PC-3 (cell line): ENCODE measurements at regions not wholly inside any gene's neighbourhood (a gene's known extent, or its start where the extent isn't known, plus 50 kb on each side); places are given as distances from the start of the nearest gene placed in this dataset.

Experiments used
- ATAC-seq: fragments of 200-7000 bp; cut with Tn5 transposase; 2 replicates; pipeline ENCODE4 v1.9.1; 2020; ENCODE audit warnings: mild to moderate bottlenecking, moderate library complexity
- BruUV-seq: library from RNA; stranded (reverse); fragments of 400-500 nt; replicated peaks from 2 replicates; lab custom pipeline; 2021; lab: Mats Ljungman, UMichigan
- CTCF ChIA-PET: fragments of 300-600 bp; sonication (Branson Sonifier 250); formaldehyde crosslinking; loops from one replicate; lab custom pipeline; 2022; ENCODE audit warnings: antibody characterized with exemption; lab: Charles Lee
- POLR2A ChIA-PET: fragments of 300-600 bp; sonication (Branson Sonifier 250); formaldehyde crosslinking; loops from one replicate; lab custom pipeline; 2022; ENCODE audit warnings: antibody characterized with exemption; ENCODE audit not compliant: unreplicated experiment; lab: Charles Lee
- DNase-seq: peaks from one replicate; pipeline ENCODE4 v3.0.0-alpha.2; 2015
- H2AFZ ChIP-seq: fragments of 300-600 bp; sonication (generic); 2 replicates; pipeline ENCODE4 v1.6.0; 2016; ENCODE audit warnings: antibody characterized with exemption, low read length
- H3F3A ChIP-seq: fragments of 300-600 bp; sonication (generic); one replicate; pipeline ENCODE4 v1.6.0; 2017; ENCODE audit warnings: antibody characterized with exemption, low read length, control low read depth, mild to moderate bottlenecking; ENCODE audit not compliant: unreplicated experiment
- H3K27ac ChIP-seq: fragments of 300-600 bp; sonication (generic); 2 replicates; pipeline ENCODE4 v1.5.1; 2016; ENCODE audit warnings: mild to moderate bottlenecking, low read length
- H3K27me3 ChIP-seq: fragments of 300-600 bp; sonication (generic); 2 replicates; pipeline ENCODE4 v1.6.1; 2016; ENCODE audit warnings: low read length, mixed read lengths
- H3K36me3 ChIP-seq: fragments of 300-600 bp; sonication (generic); 2 replicates; pipeline ENCODE4 v1.6.1; 2016; ENCODE audit warnings: low read depth, mixed run types, low read length, mixed read lengths
- H3K4me1 ChIP-seq: fragments of 300-600 bp; sonication (generic); 2 replicates; pipeline ENCODE4 v1.5.1; 2016; ENCODE audit warnings: low read length; ENCODE audit not compliant: insufficient read depth
- H3K4me2 ChIP-seq: fragments of 300-600 bp; sonication (generic); 2 replicates; pipeline ENCODE4 v1.6.0; 2016; ENCODE audit warnings: low read length
- H3K4me3 ChIP-seq: fragments of 300-600 bp; sonication (generic); 2 replicates; pipeline ENCODE4 v1.5.1; 2016; ENCODE audit warnings: mild to moderate bottlenecking, low read length, mixed read lengths
- H3K79me2 ChIP-seq: fragments of 300-600 bp; sonication (generic); 2 replicates; pipeline ENCODE4 v1.6.1; 2017; ENCODE audit warnings: low read length, mixed read lengths
- H3K9ac ChIP-seq: fragments of 300-600 bp; sonication (generic); 2 replicates; pipeline ENCODE4 v1.6.0; 2016; ENCODE audit warnings: mild to moderate bottlenecking, low read length
- H3K9me2 ChIP-seq: fragments of 300-600 bp; sonication (generic); replicated peaks from 2 replicates; pipeline ENCODE4 v1.6.1; 2016; ENCODE audit warnings: mixed run types, low read length, mixed read lengths
- H3K9me3 ChIP-seq: fragments of 300-600 bp; sonication (generic); 2 replicates; pipeline ENCODE4 v1.6.1; 2016; ENCODE audit warnings: low read length, mixed read lengths
- H4K20me1 ChIP-seq: fragments of 300-600 bp; sonication (generic); 2 replicates; pipeline ENCODE4 v1.6.1; 2016; ENCODE audit warnings: low read length, mixed read lengths
- CTCF ChIP-seq: fragments of 300-600 bp; sonication (generic); conservative IDR thresholded peaks from 2 replicates; pipeline ENCODE4 v1.5.1; 2017; ENCODE audit warnings: antibody characterized with exemption, low read depth, mild to moderate bottlenecking, low read length
- EZH2 ChIP-seq: fragments of 300-600 bp; sonication (generic); IDR thresholded peaks from one replicate; pipeline ENCODE4 v1.6.1; 2017; ENCODE audit warnings: antibody characterized with exemption, mild to moderate bottlenecking, low read length; ENCODE audit not compliant: unreplicated experiment
- EZH2phosphoT487 ChIP-seq: fragments of 300-600 bp; sonication (generic); IDR thresholded peaks from 2 replicates; pipeline ENCODE4 v1.6.1; 2018; ENCODE audit warnings: mild to moderate bottlenecking, antibody characterized with exemption, low read length, borderline replicate concordance
- intact Hi-C: fragments of 100-400 bp; cut with micrococcal nuclease; formaldehyde crosslinking; loops from 2 replicates; pipeline ENCODE4 v1.9.0; 2023

GRCh38 chr7:155147624-155148023 lies 77.5 kb downstream of the HTR5A start:
- no peak overlapping the region for H3K9ac ChIP-seq
- no peaks in the 10 kb centered on the region for H4K20me1 ChIP-seq
- DNase-seq, result no peak
- BruUV-seq, result no TSS peak
- H3K4me1 ChIP-seq, result no peaks in the 10 kb centered on the region
- TF ChIP-seq CTCF (no peak), EZH2phosphoT487 (no peak), EZH2 (no peak)
- H2AFZ ChIP-seq, result no peak overlapping the region
- ATAC-seq, result no peak
- no peak overlapping the region for H3K4me2 ChIP-seq
- no peak overlapping the region for H3K27ac ChIP-seq
- H3F3A ChIP-seq, result no peaks in the 10 kb centered on the region
- intact Hi-C loops, result no loop called here
- 0 out of 2 replicates have a peak, but pooled peaks cover 4% of the 10 kb centered on the region for H3K9me3 ChIP-seq
- no peaks in the 10 kb centered on the region for H3K36me3 ChIP-seq
- CTCF ChIA-PET, result no interaction called here
- H3K27me3 ChIP-seq, result peaks cover 51% of the 10 kb centered on the region
- H3K4me3 ChIP-seq, result no peak overlapping the region
- no peaks in the 10 kb centered on the region for H3K79me2 ChIP-seq
- no peaks in the 10 kb centered on the region for H3K9me2 ChIP-seq
- POLR2A ChIA-PET, result no interaction called here

GRCh38 chr7:155153676-155154075 lies 83.6 kb downstream of the HTR5A start:
- no peak overlapping the region for H3K4me3 ChIP-seq
- POLR2A ChIA-PET, result no interaction called here
- peaks cover 25% of the 10 kb centered on the region; the same call in 1 of the 2 replicates for H3K27me3 ChIP-seq
- no peak for TF ChIP-seq EZH2phosphoT487
- TF ChIP-seq EZH2, result no peak
- TF ChIP-seq CTCF, result no peak
- H3K36me3 ChIP-seq, result no peaks in the 10 kb centered on the region
- intact Hi-C loops, result no loop called here
- BruUV-seq, result no TSS peak
- H3K9me2 ChIP-seq, result no peaks in the 10 kb centered on the region
- H2AFZ ChIP-seq, result no peak overlapping the region
- no peak for ATAC-seq
- H3K9ac ChIP-seq, result no peak overlapping the region
- H3K79me2 ChIP-seq, result no peaks in the 10 kb centered on the region
- no peaks in the 10 kb centered on the region for H4K20me1 ChIP-seq
- DNase-seq, result no peak
- H3K27ac ChIP-seq, result no peak overlapping the region
- H3K4me1 ChIP-seq, result no peaks in the 10 kb centered on the region
- H3K9me3 ChIP-seq, result 0 out of 2 replicates have a peak, but pooled peaks cover 4% of the 10 kb centered on the region
- CTCF ChIA-PET, result no interaction called here
- H3K4me2 ChIP-seq, result no peak overlapping the region
- H3F3A ChIP-seq, result no peaks in the 10 kb centered on the region

GRCh38 chr7:155154586-155154985 lies 84.5 kb downstream of the HTR5A start:
- Histone ChIP-seq H3K36me3 (no peaks in the 10 kb centered on the region), H3F3A (no peaks in the 10 kb centered on the region), H3K9me2 (no peaks in the 10 kb centered on the region), H4K20me1 (no peaks in the 10 kb centered on the region), H3K27me3 (peaks cover 23% of the 10 kb centered on the region; the same call in 1 of the 2 replicates), H3K4me3 (no peak overlapping the region), H3K9ac (no peak overlapping the region), H2AFZ (no peak overlapping the region), H3K4me2 (no peak overlapping the region), H3K9me3 (0 out of 2 replicates have a peak, but pooled peaks cover 4% of the 10 kb centered on the region), H3K79me2 (no peaks in the 10 kb centered on the region), H3K27ac (no peak overlapping the region), H3K4me1 (no peaks in the 10 kb centered on the region)
- TF ChIP-seq CTCF (no peak), EZH2phosphoT487 (no peak), EZH2 (no peak)
- ChIA-PET POLR2A (no interaction called here), CTCF (no interaction called here)
- DNase-seq, result no peak
- BruUV-seq, result no TSS peak
- ATAC-seq, result no peak
- intact Hi-C loops, result no loop called here
